Stomach smooth muscle (tissue), 2 donors: ENCODE measurements at regions not wholly inside any gene's neighbourhood (a gene's known extent, or its start where the extent isn't known, plus 50 kb on each side); places are given as distances from the start of the nearest gene placed in this dataset.
A peak's percentile ranks its signal among the peaks of the same experiment; 100 is the strongest.

Source experiments
- H3K27ac ChIP-seq: one replicate; pipeline ENCODE4 v1.7.0; 2013; ENCODE audit warnings: mild to moderate bottlenecking, low read length, inconsistent platforms
- H3K27me3 ChIP-seq, 2 donors: one replicate each; pipeline ENCODE4 v1.7.0; 2013; ENCODE audit warnings: low read length in 2 of 2; ENCODE audit not compliant: insufficient read depth in 2 of 2, control insufficient read depth in 1 of 2
- H3K36me3 ChIP-seq, 2 donors: one replicate each; pipeline ENCODE4 v1.7.0; 2013; ENCODE audit warnings: low read length in 2 of 2; ENCODE audit not compliant: control insufficient read depth in 2 of 2, insufficient read depth in 2 of 2
- H3K4me1 ChIP-seq: one replicate; pipeline ENCODE4 v1.7.0; 2013; ENCODE audit warnings: low read length; ENCODE audit not compliant: control insufficient read depth, insufficient read depth
- H3K4me3 ChIP-seq, 2 donors: one replicate each; pipeline ENCODE4 v1.7.0; 2013; ENCODE audit warnings: low read length in 2 of 2
- H3K9ac ChIP-seq, 2 donors: one replicate each; pipeline ENCODE4 v1.7.0; 2013; ENCODE audit warnings: low read length in 2 of 2, mild to moderate bottlenecking in 1 of 2
- H3K9me3 ChIP-seq, 2 donors: one replicate each; pipeline ENCODE4 v1.7.0; 2013; ENCODE audit warnings: low read length in 2 of 2; ENCODE audit not compliant: control insufficient read depth in 2 of 2
- donor health status: healthy.
- donor health status: Pancreatic carcinoma.

DNA sequence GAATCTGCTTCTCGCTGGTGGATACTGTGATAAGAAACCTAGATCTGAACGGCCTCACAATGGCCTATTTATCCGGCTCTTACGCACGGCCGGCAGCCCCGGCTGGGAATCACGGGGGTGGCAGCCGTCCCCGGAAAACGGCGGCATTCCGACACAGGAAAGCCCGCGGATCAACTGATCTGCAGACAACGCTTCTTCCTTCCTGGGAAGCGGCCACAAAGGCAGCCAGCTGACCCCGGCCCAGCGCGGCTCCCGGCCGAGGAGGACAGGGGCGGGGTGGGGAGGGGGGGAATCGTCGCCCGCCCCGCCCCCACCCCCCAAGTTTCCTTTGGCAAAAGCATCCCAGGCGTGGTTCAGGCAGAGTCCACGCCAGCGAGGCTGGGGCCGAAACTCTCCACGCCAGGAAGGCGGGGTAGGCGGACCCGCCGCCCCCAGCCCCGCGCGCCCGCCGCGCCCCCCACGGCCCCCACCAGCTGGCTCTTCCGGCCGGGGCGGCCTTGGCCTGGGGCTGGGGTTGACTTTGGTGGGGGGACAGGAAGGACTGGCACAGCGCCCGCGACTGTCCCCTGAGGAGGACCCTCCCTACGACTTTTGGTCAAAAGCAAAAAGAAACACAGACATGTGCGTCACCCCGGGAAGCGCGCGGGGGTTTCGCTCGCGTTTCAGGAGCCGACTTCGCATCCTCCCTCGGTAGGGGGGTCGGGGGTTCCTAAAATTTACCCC is 247.7 kb upstream of the ANKRD55 start:
- no peaks in the 10 kb centered on the region for H3K27me3 ChIP-seq
- H3K9ac ChIP-seq, result peak overlapping the region; percentile 67 to 79
- H3K36me3 ChIP-seq, result no peaks in the 10 kb centered on the region
- H3K27ac ChIP-seq, result peak overlapping the region; percentile 73
- peak overlapping the region; percentile 69 to 79 for H3K4me3 ChIP-seq
- H3K4me1 ChIP-seq, result peaks cover 18% of the 10 kb centered on the region
- H3K9me3 ChIP-seq, result no peaks in the 10 kb centered on the region

- peak overlapping the region; percentile 40 to 79 for H3K4me3 ChIP-seq
- peaks cover 18% of the 10 kb centered on the region for H3K4me1 ChIP-seq
- H3K36me3 ChIP-seq, result no peaks in the 10 kb centered on the region
- H3K9ac ChIP-seq, result peak overlapping the region; percentile 53 to 60
- no peaks in the 10 kb centered on the region for H3K27me3 ChIP-seq
- no peak overlapping the region for H3K27ac ChIP-seq
- H3K9me3 ChIP-seq, result no peaks in the 10 kb centered on the region
Measured at GRCh38 chr5:56480078-56480704, 247.1 kb upstream of the ANKRD55 start.

GRCh38 chr5:56479696-56480077 is 246.6 kb upstream of the ANKRD55 start:
- Histone ChIP-seq H3K27me3 (no peaks in the 10 kb centered on the region), H3K4me1 (peaks cover 18% of the 10 kb centered on the region), H3K9me3 (no peaks in the 10 kb centered on the region), H3K9ac (no peak overlapping the region), H3K27ac (no peak overlapping the region), H3K4me3 (no peak overlapping the region), H3K36me3 (no peaks in the 10 kb centered on the region)

GRCh38 chr5:56479126-56479525 is 246.0 kb upstream of the ANKRD55 start:
- peaks cover 18% of the 10 kb centered on the region for H3K4me1 ChIP-seq
- no peak overlapping the region for H3K9ac ChIP-seq
- H3K9me3 ChIP-seq, result no peaks in the 10 kb centered on the region
- H3K4me3 ChIP-seq, result no peak overlapping the region
- H3K27ac ChIP-seq, result no peak overlapping the region
- H3K36me3 ChIP-seq, result no peaks in the 10 kb centered on the region
- H3K27me3 ChIP-seq, result no peaks in the 10 kb centered on the region

DNA sequence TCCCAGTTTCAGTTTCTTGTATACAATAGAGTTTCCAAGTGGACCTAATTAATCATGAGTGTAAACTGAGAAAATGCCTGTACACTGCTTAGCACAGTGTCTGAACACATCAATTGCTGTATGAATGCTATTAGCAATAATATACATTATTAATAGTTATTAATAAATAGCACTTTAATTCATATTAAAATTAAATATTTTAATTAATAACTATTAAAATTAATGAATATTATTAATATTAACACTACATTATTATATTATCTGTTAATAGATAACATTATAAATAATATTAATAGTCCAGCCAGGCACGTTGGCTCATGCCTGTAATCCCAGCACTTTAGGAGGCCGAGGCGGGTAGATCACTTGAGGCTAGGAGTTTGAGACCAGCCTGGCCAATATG is 244.9 kb upstream of the ANKRD55 start:
- peaks cover 18% of the 10 kb centered on the region for H3K4me1 ChIP-seq
- no peak overlapping the region for H3K27ac ChIP-seq
- no peaks in the 10 kb centered on the region for H3K9me3 ChIP-seq
- H3K9ac ChIP-seq, result no peak overlapping the region
- H3K27me3 ChIP-seq, result no peaks in the 10 kb centered on the region
- H3K4me3 ChIP-seq, result no peak overlapping the region
- no peaks in the 10 kb centered on the region for H3K36me3 ChIP-seq

- Histone ChIP-seq H3K9me3 (no peaks in the 10 kb centered on the region), H3K27me3 (no peaks in the 10 kb centered on the region), H3K36me3 (no peaks in the 10 kb centered on the region), H3K27ac (no peak overlapping the region), H3K9ac (no peak overlapping the region), H3K4me1 (peaks cover 10% of the 10 kb centered on the region), H3K4me3 (no peak overlapping the region)
Measured at GRCh38 chr5:56476487-56476856, 243.3 kb upstream of the ANKRD55 start.

GRCh38 chr5:56475689-56476486 is 242.8 kb upstream of the ANKRD55 start:
- Histone ChIP-seq H3K27ac (no peak overlapping the region), H3K27me3 (no peaks in the 10 kb centered on the region), H3K9ac (no peak overlapping the region), H3K4me1 (peaks cover 5% of the 10 kb centered on the region), H3K4me3 (no peak overlapping the region), H3K9me3 (no peaks in the 10 kb centered on the region), H3K36me3 (no peaks in the 10 kb centered on the region)

GRCh38 chr5:56471707-56472106 is 238.6 kb upstream of the ANKRD55 start:
- Histone ChIP-seq H3K4me3 (no peak overlapping the region), H3K9me3 (no peaks in the 10 kb centered on the region), H3K27ac (no peak overlapping the region), H3K9ac (no peak overlapping the region), H3K27me3 (no peaks in the 10 kb centered on the region), H3K36me3 (no peaks in the 10 kb centered on the region), H3K4me1 (no peaks in the 10 kb centered on the region)

DNA sequence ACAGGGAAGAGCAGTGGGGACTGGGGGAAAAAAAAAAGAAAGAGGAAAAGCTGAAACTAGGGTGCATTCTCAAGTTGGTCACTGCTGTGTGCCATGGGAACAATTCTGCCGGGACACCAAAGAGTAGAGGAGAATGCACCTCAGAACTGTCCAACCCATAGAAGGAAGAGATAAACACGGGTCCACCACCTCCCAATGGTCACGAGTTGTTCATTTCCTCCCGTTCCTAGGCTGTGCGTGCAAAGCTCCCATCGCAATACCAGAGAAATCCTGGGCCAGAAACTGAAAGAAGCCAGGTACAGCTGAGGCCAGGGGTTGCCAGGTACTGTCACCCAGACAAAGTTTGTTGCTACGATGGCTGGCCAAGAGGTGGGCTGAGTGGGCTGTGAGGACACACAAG is 236.9 kb upstream of the ANKRD55 start:
- H3K27me3 ChIP-seq, result no peaks in the 10 kb centered on the region
- no peak overlapping the region for H3K9ac ChIP-seq
- no peaks in the 10 kb centered on the region for H3K36me3 ChIP-seq
- H3K27ac ChIP-seq, result no peak overlapping the region
- H3K4me1 ChIP-seq, result no peaks in the 10 kb centered on the region
- H3K9me3 ChIP-seq, result no peaks in the 10 kb centered on the region
- H3K4me3 ChIP-seq, result no peak overlapping the region

GRCh38 chr5:56468277-56468676 is 235.1 kb upstream of the ANKRD55 start:
- Histone ChIP-seq H3K27ac (no peak overlapping the region), H3K9ac (no peak overlapping the region), H3K9me3 (no peaks in the 10 kb centered on the region)

More at GRCh38 chr5:56468277-56468676, 235.1 kb upstream of the ANKRD55 start:
- H3K27me3 ChIP-seq, result no peaks in the 10 kb centered on the region
- H3K36me3 ChIP-seq, result no peaks in the 10 kb centered on the region
- H3K4me3 ChIP-seq, result no peak overlapping the region
- no peaks in the 10 kb centered on the region for H3K4me1 ChIP-seq
